Neural progenitor cell (in vitro differentiated cells): ENCODE measurements at regions not wholly inside any gene's neighbourhood (a gene's known extent, or its start where the extent isn't known, plus 50 kb on each side); places are given as distances from the start of the nearest gene placed in this dataset.
"Not testable (repeated sequence)": the region's sequence is repeated elsewhere in the genome, so short reads cannot be mapped to it uniquely, and the experiment has no call there.

Experiments used
- DNase-seq: peaks from one replicate; pipeline ENCODE4 v3.0.0-alpha.2; 2016; ENCODE audit warnings: low spot score
- H2AFZ ChIP-seq: fragments of 200-600 bp; sonication (generic); replicated peaks from 2 replicates; pipeline ENCODE4 v1.6.1; 2016; ENCODE audit warnings: antibody characterized with exemption
- H3F3A ChIP-seq: fragments of 200-600 bp; sonication (generic); 2 replicates; pipeline ENCODE4 v1.6.1; 2016; ENCODE audit warnings: antibody characterized with exemption, low read depth
- H3K27ac ChIP-seq: fragments of 200-600 bp; sonication (generic); 2 replicates; pipeline ENCODE4 v1.5.1; 2016; ENCODE audit warnings: mild to moderate bottlenecking
- H3K27me3 ChIP-seq: fragments of 200-600 bp; sonication (generic); 2 replicates; pipeline ENCODE4 v1.6.1; 2016; ENCODE audit warnings: mild to moderate bottlenecking, moderate library complexity
- H3K36me3 ChIP-seq: fragments of 200-600 bp; sonication (generic); 2 replicates; pipeline ENCODE4 v1.5.1; 2016
- H3K4me1 ChIP-seq: fragments of 200-600 bp; sonication (generic); 2 replicates; pipeline ENCODE4 v1.6.1; 2016; ENCODE audit warnings: mixed run types
- H3K4me2 ChIP-seq: fragments of 200-600 bp; sonication (generic); 2 replicates; pipeline ENCODE4 v1.6.1; 2016
- H3K4me3 ChIP-seq: fragments of 200-600 bp; sonication (generic); 2 replicates; pipeline ENCODE4 v1.5.1; 2016
- H3K79me2 ChIP-seq: fragments of 200-600 bp; sonication (generic); 2 replicates; pipeline ENCODE4 v1.6.1; 2016; ENCODE audit warnings: low read depth
- H3K9ac ChIP-seq: fragments of 200-600 bp; sonication (generic); 2 replicates; pipeline ENCODE4 v1.6.1; 2016
- H3K9me3 ChIP-seq: fragments of 200-600 bp; sonication (generic); 2 replicates; pipeline ENCODE4 v1.5.1; 2016; ENCODE audit warnings: low read depth
- H4K20me1 ChIP-seq: fragments of 200-600 bp; sonication (generic); 2 replicates; pipeline ENCODE4 v1.6.1; 2016; ENCODE audit warnings: low read depth
- H3K27ac Mint-ChIP-seq: 3 replicates; pipeline ENCODE4 v1.8.0; 2021; ENCODE audit warnings: mixed read lengths
- H3K27me3 Mint-ChIP-seq: 2 replicates; pipeline ENCODE4 v1.8.0; 2022; ENCODE audit warnings: low read depth, mild to moderate bottlenecking, inconsistent platforms, moderate library complexity, mixed read lengths; ENCODE audit not compliant: insufficient read depth
- H3K36me3 Mint-ChIP-seq: 3 replicates; pipeline ENCODE4 v1.8.0; 2021; ENCODE audit warnings: mixed read lengths
- H3K4me1 Mint-ChIP-seq: 3 replicates; pipeline ENCODE4 v1.8.0; 2021; ENCODE audit warnings: mixed read lengths
- H3K4me3 Mint-ChIP-seq: 3 replicates; pipeline ENCODE4 v1.8.0; 2021; ENCODE audit warnings: mild to moderate bottlenecking, moderate library complexity, mixed read lengths
- H3K9me3 Mint-ChIP-seq: 3 replicates; pipeline ENCODE4 v1.8.0; 2020; ENCODE audit warnings: mixed read lengths
- EZH2 ChIP-seq: fragments of 200-600 bp; sonication (generic); IDR thresholded peaks from 2 replicates; pipeline ENCODE4 v1.6.1; 2017; ENCODE audit warnings: antibody characterized with exemption, mild to moderate bottlenecking, moderate library complexity
- EZH2phosphoT487 ChIP-seq: fragments of 200-600 bp; sonication (generic); IDR thresholded peaks from 2 replicates; pipeline ENCODE4 v1.6.1; 2017; ENCODE audit warnings: antibody characterized with exemption
- TF ChIP-seq, protein P1 (sequence below): fragments of 200-600 bp; sonication (generic); IDR thresholded peaks from 2 replicates; pipeline ENCODE4 v1.5.1; 2017; ENCODE audit warnings: antibody characterized with exemption, mild to moderate bottlenecking

- H3K9me3 Mint-ChIP-seq: no peaks in the 10 kb centered on the region
- Histone ChIP-seq H3K4me2 (no peak overlapping the region), H3K9me3 (no peaks in the 10 kb centered on the region), H3K27me3 (no peaks in the 10 kb centered on the region), H2AFZ (no peak overlapping the region), H3K27ac (no peak overlapping the region), H3K4me3 (no peak overlapping the region), H3K4me1 (peaks cover 6% of the 10 kb centered on the region), H3K9ac (no peak overlapping the region), H3K79me2 (no peaks in the 10 kb centered on the region), H4K20me1 (no peaks in the 10 kb centered on the region), H3K36me3 (no peaks in the 10 kb centered on the region), H3F3A (peaks cover 7% of the 10 kb centered on the region)
- no peak overlapping the region for H3K27ac Mint-ChIP-seq
- peaks cover 17% of the 10 kb centered on the region for H3K4me1 Mint-ChIP-seq
- no peak for DNase-seq
- no peaks in the 10 kb centered on the region for H3K36me3 Mint-ChIP-seq
- peaks cover 4% of the 10 kb centered on the region for H3K27me3 Mint-ChIP-seq
- H3K4me3 Mint-ChIP-seq: no peak overlapping the region
- TF ChIP-seq, protein P1, sequence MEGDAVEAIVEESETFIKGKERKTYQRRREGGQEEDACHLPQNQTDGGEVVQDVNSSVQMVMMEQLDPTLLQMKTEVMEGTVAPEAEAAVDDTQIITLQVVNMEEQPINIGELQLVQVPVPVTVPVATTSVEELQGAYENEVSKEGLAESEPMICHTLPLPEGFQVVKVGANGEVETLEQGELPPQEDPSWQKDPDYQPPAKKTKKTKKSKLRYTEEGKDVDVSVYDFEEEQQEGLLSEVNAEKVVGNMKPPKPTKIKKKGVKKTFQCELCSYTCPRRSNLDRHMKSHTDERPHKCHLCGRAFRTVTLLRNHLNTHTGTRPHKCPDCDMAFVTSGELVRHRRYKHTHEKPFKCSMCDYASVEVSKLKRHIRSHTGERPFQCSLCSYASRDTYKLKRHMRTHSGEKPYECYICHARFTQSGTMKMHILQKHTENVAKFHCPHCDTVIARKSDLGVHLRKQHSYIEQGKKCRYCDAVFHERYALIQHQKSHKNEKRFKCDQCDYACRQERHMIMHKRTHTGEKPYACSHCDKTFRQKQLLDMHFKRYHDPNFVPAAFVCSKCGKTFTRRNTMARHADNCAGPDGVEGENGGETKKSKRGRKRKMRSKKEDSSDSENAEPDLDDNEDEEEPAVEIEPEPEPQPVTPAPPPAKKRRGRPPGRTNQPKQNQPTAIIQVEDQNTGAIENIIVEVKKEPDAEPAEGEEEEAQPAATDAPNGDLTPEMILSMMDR: no peak
- TF ChIP-seq EZH2phosphoT487: no peak
- no peak for TF ChIP-seq EZH2
These were observed 142.6 kb upstream of the SPRED2 start for GRCh38 chr2:65574993-65575392.

- Histone ChIP-seq H3K27me3 (peaks cover 36% of the 10 kb centered on the region), H3K4me1 (peaks cover 10% of the 10 kb centered on the region)
- H3K4me2 ChIP-seq, H3K79me2 ChIP-seq, H3K4me3 ChIP-seq, H3K27ac ChIP-seq, H3K9me3 Mint-ChIP-seq, H3K36me3 Mint-ChIP-seq, H3K9ac ChIP-seq, H2AFZ ChIP-seq, H3K36me3 ChIP-seq, H3F3A ChIP-seq, H4K20me1 ChIP-seq, H3K9me3 ChIP-seq, DNase-seq, H3K4me3 Mint-ChIP-seq: not testable (repeated sequence)
- H3K27ac Mint-ChIP-seq: peak overlapping the region; percentile 6
- peaks cover 16% of the 10 kb centered on the region for H3K27me3 Mint-ChIP-seq
- peaks cover 20% of the 10 kb centered on the region for H3K4me1 Mint-ChIP-seq
These were observed 136.4 kb upstream of the SPRED2 start for GRCh38 chr2:65568656-65569440.

DNA sequence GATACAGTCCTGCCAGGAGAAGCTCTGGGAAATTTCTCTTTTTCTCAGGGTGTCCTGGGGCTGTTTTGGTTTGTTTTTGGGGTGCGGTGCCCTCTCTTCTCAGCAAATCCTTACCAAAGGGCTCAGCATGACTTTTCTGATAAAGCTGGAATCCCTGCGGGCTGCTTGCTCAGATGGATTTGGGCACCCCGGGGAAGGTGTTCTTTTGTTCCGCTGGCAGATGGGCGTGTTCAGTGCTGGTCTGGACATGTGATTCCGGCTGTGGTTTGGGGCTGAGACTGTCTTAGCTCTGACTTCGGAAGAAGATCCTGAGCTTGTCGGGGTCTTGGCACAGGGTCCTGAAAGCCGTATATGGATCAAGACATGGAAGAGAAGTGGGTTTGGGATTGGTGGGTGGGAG lies 134.2 kb upstream of the SPRED2 start:
- no peaks in the 10 kb centered on the region for H3K79me2 ChIP-seq
- no peaks in the 10 kb centered on the region for H3K9me3 ChIP-seq
- DNase-seq: peak; percentile 71
- H3K4me1 Mint-ChIP-seq: peaks cover 19% of the 10 kb centered on the region
- no peak for TF ChIP-seq EZH2phosphoT487
- TF ChIP-seq, protein P1: no peak
- no peak for TF ChIP-seq EZH2
- no peak overlapping the region for H3K9ac ChIP-seq
- no peak overlapping the region for H2AFZ ChIP-seq
- H4K20me1 ChIP-seq: no peaks in the 10 kb centered on the region
- H3K27ac Mint-ChIP-seq: no peak overlapping the region
- H3K4me3 ChIP-seq: no peak overlapping the region
- no peak overlapping the region for H3K27ac ChIP-seq
- H3K27me3 ChIP-seq: peaks cover 58% of the 10 kb centered on the region
- peak overlapping the region; percentile 67 for H3K4me2 ChIP-seq
- H3K36me3 Mint-ChIP-seq: no peaks in the 10 kb centered on the region
- peaks cover 2% of the 10 kb centered on the region for H3K9me3 Mint-ChIP-seq
- H3F3A ChIP-seq: no peaks in the 10 kb centered on the region
- no peaks in the 10 kb centered on the region for H3K36me3 ChIP-seq
- H3K4me1 ChIP-seq: peaks cover 10% of the 10 kb centered on the region
- H3K27me3 Mint-ChIP-seq: peaks cover 12% of the 10 kb centered on the region
- peak overlapping the region; percentile 53 for H3K4me3 Mint-ChIP-seq

GRCh38 chr2:65565681-65566080 lies 133.3 kb upstream of the SPRED2 start:
- H3K4me3 Mint-ChIP-seq: no peak overlapping the region
- no peak overlapping the region for H3K4me2 ChIP-seq
- no peak overlapping the region for H3K27ac Mint-ChIP-seq
- peaks cover 12% of the 10 kb centered on the region for H3K27me3 Mint-ChIP-seq
- no peaks in the 10 kb centered on the region for H3K36me3 Mint-ChIP-seq
- peaks cover 2% of the 10 kb centered on the region for H3K9me3 Mint-ChIP-seq
- peaks cover 19% of the 10 kb centered on the region for H3K4me1 Mint-ChIP-seq
- no peaks in the 10 kb centered on the region for H4K20me1 ChIP-seq
- H3K9ac ChIP-seq: no peak overlapping the region
- no peak for DNase-seq
- TF ChIP-seq, protein P1: no peak
- TF ChIP-seq EZH2 (no peak), EZH2phosphoT487 (no peak)
- no peak overlapping the region for H2AFZ ChIP-seq
- H3K9me3 ChIP-seq: no peaks in the 10 kb centered on the region
- peaks cover 67% of the 10 kb centered on the region for H3K27me3 ChIP-seq
- peaks cover 10% of the 10 kb centered on the region for H3K4me1 ChIP-seq
- no peak overlapping the region for H3K27ac ChIP-seq
- H3F3A ChIP-seq: no peaks in the 10 kb centered on the region
- H3K36me3 ChIP-seq: no peaks in the 10 kb centered on the region
- H3K79me2 ChIP-seq: no peaks in the 10 kb centered on the region
- H3K4me3 ChIP-seq: no peak overlapping the region
